ENCODE measurements at regions not wholly inside any gene's neighbourhood (a gene's known extent, or its start where the extent isn't known, plus 50 kb on each side); places are given as distances from the start of the nearest gene placed in this dataset.

DNA sequence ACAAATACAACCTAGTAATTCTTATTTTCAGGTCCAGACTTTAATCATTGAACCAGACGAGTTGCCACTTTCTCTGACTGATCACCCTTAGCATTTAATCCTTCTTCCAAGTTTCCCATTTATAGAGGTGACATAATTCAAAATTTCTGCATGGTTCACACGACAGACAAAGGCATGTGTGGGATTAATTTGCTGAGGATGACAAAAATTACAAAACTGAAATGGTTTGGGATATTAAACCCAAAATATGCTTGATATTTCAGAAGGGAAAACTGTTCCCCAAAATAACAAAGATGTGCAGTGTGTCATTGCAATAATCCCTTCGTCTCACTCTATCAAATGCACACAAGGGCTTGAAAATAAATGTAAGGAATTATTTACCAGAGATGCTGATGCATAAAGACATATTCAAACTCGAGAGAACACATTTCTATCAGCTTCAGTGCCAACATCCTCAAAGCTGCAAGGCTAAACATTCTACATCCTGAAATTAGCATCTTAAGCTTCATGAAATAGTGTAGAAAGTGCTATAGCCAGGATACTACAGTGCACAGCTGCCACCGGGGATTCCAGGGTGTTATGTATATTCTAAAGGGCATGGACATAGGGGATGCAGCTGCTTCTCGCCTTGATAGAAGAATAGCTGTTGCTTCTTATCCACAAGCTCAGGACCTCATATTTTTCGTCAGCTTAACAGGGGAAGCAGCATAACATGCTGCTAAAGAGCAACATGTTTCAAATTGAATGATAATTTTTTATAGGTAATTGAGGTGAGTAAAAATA lies 198.7 kb upstream of the SLITRK1 start:
- Histone ChIP-seq H3K4me1 (no peaks in the 10 kb centered on the region), H3K36me3 (no peaks in the 10 kb centered on the region), H3K9me3 (no peaks in the 10 kb centered on the region), H3K27me3 (no peaks in the 10 kb centered on the region), H3K27ac (no peak overlapping the region), H3K4me3 (no peak overlapping the region)
- 66 to 75% methylated on average over 7 of the region's 7 CpGs for WGBS, 2 donors
- ATAC-seq (ENCODE audit: low FRiP score in 2 of 2) (no peak), DNase-seq (no peak)
- no peak for TF ChIP-seq POLR2A (IDR thresholded peaks at IDR 0.05)
- TF ChIP-seq POLR2AphosphoS5 (IDR thresholded peaks at IDR 0.05): no peak
- TF ChIP-seq, protein P1, sequence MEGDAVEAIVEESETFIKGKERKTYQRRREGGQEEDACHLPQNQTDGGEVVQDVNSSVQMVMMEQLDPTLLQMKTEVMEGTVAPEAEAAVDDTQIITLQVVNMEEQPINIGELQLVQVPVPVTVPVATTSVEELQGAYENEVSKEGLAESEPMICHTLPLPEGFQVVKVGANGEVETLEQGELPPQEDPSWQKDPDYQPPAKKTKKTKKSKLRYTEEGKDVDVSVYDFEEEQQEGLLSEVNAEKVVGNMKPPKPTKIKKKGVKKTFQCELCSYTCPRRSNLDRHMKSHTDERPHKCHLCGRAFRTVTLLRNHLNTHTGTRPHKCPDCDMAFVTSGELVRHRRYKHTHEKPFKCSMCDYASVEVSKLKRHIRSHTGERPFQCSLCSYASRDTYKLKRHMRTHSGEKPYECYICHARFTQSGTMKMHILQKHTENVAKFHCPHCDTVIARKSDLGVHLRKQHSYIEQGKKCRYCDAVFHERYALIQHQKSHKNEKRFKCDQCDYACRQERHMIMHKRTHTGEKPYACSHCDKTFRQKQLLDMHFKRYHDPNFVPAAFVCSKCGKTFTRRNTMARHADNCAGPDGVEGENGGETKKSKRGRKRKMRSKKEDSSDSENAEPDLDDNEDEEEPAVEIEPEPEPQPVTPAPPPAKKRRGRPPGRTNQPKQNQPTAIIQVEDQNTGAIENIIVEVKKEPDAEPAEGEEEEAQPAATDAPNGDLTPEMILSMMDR (IDR thresholded peaks at IDR 0.05): no peak
- no peak for TF ChIP-seq EP300 (IDR thresholded peaks at IDR 0.05)

DNA sequence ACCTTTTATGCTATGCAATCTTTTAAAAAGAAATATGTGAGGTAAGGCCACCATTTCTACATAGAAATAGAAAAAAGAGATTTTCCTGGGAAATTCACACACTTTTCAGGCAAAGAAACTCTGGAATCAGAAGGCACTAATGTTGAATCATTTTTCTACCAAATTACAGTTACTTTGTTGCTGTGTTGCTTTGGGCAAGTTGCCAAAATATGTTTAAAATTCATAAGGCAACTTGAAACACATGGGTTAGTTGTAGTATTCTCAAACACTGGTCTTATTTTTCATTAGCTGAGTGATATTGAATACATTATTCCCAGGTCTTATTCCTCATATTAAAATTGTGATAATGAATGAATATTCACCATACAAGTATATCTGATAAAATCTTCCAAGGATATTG lies 195.0 kb upstream of the SLITRK1 start:
- DNase-seq (no peak), ATAC-seq (ENCODE audit: low FRiP score in 2 of 2) (no peak)
- Histone ChIP-seq H3K9me3 (no peaks in the 10 kb centered on the region), H3K27me3 (no peaks in the 10 kb centered on the region), H3K27ac (no peak overlapping the region), H3K4me1 (no peaks in the 10 kb centered on the region), H3K36me3 (no peaks in the 10 kb centered on the region), H3K4me3 (no peak overlapping the region)
- TF ChIP-seq EP300 (IDR thresholded peaks at IDR 0.05): no peak

DNA sequence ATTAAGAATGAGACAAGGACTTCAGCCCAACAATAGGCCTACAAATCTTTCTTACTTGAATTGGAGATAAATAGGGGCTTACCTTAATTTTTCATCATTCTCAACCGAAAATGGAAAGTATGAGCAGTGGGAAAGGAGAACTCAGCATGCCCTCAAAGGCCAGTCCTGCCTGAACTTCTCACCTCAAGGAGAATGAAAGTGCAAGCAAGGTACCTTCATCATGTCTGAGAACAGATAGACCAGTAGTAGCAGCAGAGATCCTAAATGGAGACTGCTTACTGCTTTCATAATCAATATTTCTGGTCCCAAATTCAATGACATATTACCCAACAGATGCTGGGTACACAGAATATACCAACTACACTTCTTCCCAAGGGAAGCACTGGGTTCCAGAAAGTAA lies 194.0 kb upstream of the SLITRK1 start:
- Histone ChIP-seq H3K27ac (no peak overlapping the region), H3K36me3 (no peaks in the 10 kb centered on the region), H3K27me3 (no peaks in the 10 kb centered on the region), H3K9me3 (no peaks in the 10 kb centered on the region), H3K4me3 (no peak overlapping the region), H3K4me1 (no peaks in the 10 kb centered on the region)
- TF ChIP-seq POLR2AphosphoS5 (IDR thresholded peaks at IDR 0.05) (no peak), POLR2A (IDR thresholded peaks at IDR 0.05) (no peak), EP300 (IDR thresholded peaks at IDR 0.05) (no peak)
- TF ChIP-seq, protein P1 (IDR thresholded peaks at IDR 0.05): no peak
- no peak for DNase-seq
- ATAC-seq (ENCODE audit: low FRiP score in 2 of 2): no peak
- 73 to 76% methylated on average over 1 of the region's 1 CpG for WGBS, 2 donors

DNA sequence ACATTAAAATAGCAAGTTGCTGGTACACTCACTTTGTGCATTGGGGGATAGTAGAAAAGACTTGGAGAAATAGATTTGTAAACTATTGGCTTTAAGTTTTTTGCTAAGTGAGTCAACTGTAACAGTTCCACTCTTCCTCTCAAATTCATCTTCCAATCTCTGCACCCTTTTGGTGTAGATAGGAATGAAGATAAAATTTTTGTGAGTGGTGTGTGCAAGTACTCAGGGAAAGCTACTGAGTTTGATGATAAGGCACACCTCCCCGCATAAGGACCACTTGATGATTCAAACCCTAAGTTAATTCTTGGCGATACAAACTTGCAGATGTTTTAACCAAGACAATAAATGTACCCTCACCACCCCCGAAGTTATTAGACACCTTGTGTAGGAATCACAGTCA lies 168.3 kb upstream of the SLITRK1 start:
- Histone ChIP-seq H3K27me3 (no peaks in the 10 kb centered on the region), H3K9me3 (no peaks in the 10 kb centered on the region), H3K4me3 (no peak overlapping the region), H3K36me3 (no peaks in the 10 kb centered on the region), H3K27ac (no peak overlapping the region), H3K4me1 (no peaks in the 10 kb centered on the region)
- TF ChIP-seq EP300 (IDR thresholded peaks at IDR 0.05): no peak
- TF ChIP-seq, protein P1 (IDR thresholded peaks at IDR 0.05): no peak
- TF ChIP-seq POLR2A (IDR thresholded peaks at IDR 0.05): no peak
- TF ChIP-seq POLR2AphosphoS5 (IDR thresholded peaks at IDR 0.05): no peak
- ATAC-seq (ENCODE audit: low FRiP score in 2 of 2): no peak
- no peak for DNase-seq
- 65 to 66% methylated on average over 3 of the region's 3 CpGs for WGBS, 2 donors

DNA sequence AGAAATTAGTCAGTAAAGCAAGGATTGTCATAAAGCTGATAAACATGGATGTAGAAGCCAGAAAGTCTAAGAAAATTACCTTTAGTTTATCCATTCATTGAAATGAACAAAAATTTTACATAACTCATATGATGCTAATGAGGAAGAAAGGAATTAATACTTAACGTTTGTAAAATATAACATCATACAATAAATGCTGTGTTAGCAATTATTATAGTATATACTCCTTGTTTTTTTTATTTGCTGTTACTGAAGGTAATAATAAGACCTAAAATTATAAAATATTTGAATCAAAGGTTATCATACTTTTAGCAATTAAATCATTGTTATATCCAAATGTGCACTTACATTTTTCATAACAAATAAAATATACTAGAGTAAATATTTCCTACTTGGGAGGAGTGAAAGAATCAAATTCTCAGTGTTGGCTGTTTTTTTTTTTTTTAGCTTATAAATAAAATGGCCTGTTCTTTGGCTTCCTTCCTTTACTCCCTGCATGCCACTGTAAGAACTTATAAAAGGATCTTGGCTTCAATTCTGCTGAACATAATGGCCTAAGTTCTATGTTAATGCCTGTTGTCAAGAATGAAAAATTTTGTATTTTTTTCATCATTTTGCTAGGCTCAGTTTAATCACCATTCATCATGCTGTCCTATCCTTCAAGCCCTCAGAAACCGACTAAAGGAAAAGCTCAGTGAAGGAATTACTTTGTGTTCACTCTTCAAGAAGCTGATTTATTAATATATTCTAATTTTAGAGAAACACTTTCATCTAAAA lies 167.4 kb upstream of the SLITRK1 start:
- no peak for DNase-seq

More for the DNA sequence above, 167.4 kb upstream of the SLITRK1 start:
- no peak for ATAC-seq (ENCODE audit: low FRiP score in 2 of 2)
- 71 to 77% methylated on average over 2 of the region's 2 CpGs for WGBS, 2 donors
- no peaks in the 10 kb centered on the region for H3K27me3 ChIP-seq
- no peak overlapping the region for H3K4me3 ChIP-seq
- H3K27ac ChIP-seq: no peak overlapping the region
- TF ChIP-seq, protein P1 (IDR thresholded peaks at IDR 0.05): no peak
- no peak for TF ChIP-seq POLR2A (IDR thresholded peaks at IDR 0.05)
- H3K36me3 ChIP-seq: no peaks in the 10 kb centered on the region
- H3K9me3 ChIP-seq: no peaks in the 10 kb centered on the region
- H3K4me1 ChIP-seq: no peaks in the 10 kb centered on the region

All from upper lobe of left lung (tissue), 6 donors.